ENCODE measurements at regions not wholly inside any gene's neighbourhood (a gene's known extent, or its start where the extent isn't known, plus 50 kb on each side); places are given as distances from the start of the nearest gene placed in this dataset.

- Histone ChIP-seq H3K4me2 (ENCODE audit: control insufficient read depth, extremely low read depth, insufficient read depth, low read depth, low read length) (no peak overlapping the region), H3K9me3 (ENCODE audit: control insufficient read depth, low read depth, low read length) (no peaks in the 10 kb centered on the region), H3K9me1 (ENCODE audit: control insufficient read depth, extremely low read depth, insufficient read depth, low read length) (no peaks in the 10 kb centered on the region), H3K4me3 (ENCODE audit: control insufficient read depth in 2 of 3, extremely low read depth in 1 of 3, insufficient read depth in 2 of 3, low read depth in 1 of 3, low read length in 3 of 3) (no peak overlapping the region), H3K4me1 (ENCODE audit: control insufficient read depth, extremely low read depth, insufficient read depth, low read length) (peaks cover 26% of the 10 kb centered on the region), H3K27me3 (ENCODE audit: control insufficient read depth, extremely low read depth, insufficient read depth, low read length) (no peaks in the 10 kb centered on the region), H3K27ac (ENCODE audit: control insufficient read depth, insufficient read depth, low read length) (no peak overlapping the region), H4K20me1 (ENCODE audit: control insufficient read depth, extremely low read depth, insufficient read depth, low read length) (no peaks in the 10 kb centered on the region), H3K36me3 (ENCODE audit: control insufficient read depth in 2 of 2, extremely low read depth in 1 of 2, insufficient read depth in 2 of 2, low read length in 2 of 2) (no peaks in the 10 kb centered on the region), H2AFZ (ENCODE audit: control insufficient read depth, low read length) (no peak overlapping the region), H3K9ac (ENCODE audit: control insufficient read depth, extremely low read depth, insufficient read depth, low read length) (no peak overlapping the region), H3K79me2 (ENCODE audit: control insufficient read depth, insufficient read depth, low read length) (no peaks in the 10 kb centered on the region)
- FAIRE-seq (no peak), DNase-seq (ENCODE audit: low read depth, low spot score) (no peak)
- no peak for TF ChIP-seq EZH2 (IDR thresholded peaks at IDR 0.05; ENCODE audit: low read length)
- TF ChIP-seq CTCF (optimal IDR thresholded peaks at IDR 0.05 in 1 of 3, IDR thresholded peaks at IDR 0.05 in 1 of 3, conservative IDR thresholded peaks at IDR 0.05 in 1 of 3; ENCODE audit: extremely low read depth in 1 of 3, insufficient read depth in 2 of 3, low read length in 3 of 3), result no peak
- dilution Hi-C loops (cut with MboI; ENCODE audit: extremely low pct_ligation_motif_present, low sequenced_read_pairs), result no loop called here
Observed at GRCh38 chr4:128359422-128359821, 71.8 kb upstream of the PGRMC2 start.

- Histone ChIP-seq H3K27me3 (ENCODE audit: control insufficient read depth, extremely low read depth, insufficient read depth, low read length) (no peaks in the 10 kb centered on the region), H3K36me3 (ENCODE audit: control insufficient read depth in 2 of 2, extremely low read depth in 1 of 2, insufficient read depth in 2 of 2, low read length in 2 of 2) (no peaks in the 10 kb centered on the region), H3K27ac (ENCODE audit: control insufficient read depth, insufficient read depth, low read length) (no peak overlapping the region), H3K4me2 (ENCODE audit: control insufficient read depth, extremely low read depth, insufficient read depth, low read depth, low read length) (no peak overlapping the region), H3K79me2 (ENCODE audit: control insufficient read depth, insufficient read depth, low read length) (no peaks in the 10 kb centered on the region), H2AFZ (ENCODE audit: control insufficient read depth, low read length) (no peak overlapping the region), H3K4me1 (ENCODE audit: control insufficient read depth, extremely low read depth, insufficient read depth, low read length) (peaks cover 31% of the 10 kb centered on the region), H3K9ac (ENCODE audit: control insufficient read depth, extremely low read depth, insufficient read depth, low read length) (no peak overlapping the region), H4K20me1 (ENCODE audit: control insufficient read depth, extremely low read depth, insufficient read depth, low read length) (no peaks in the 10 kb centered on the region), H3K4me3 (ENCODE audit: control insufficient read depth in 2 of 3, extremely low read depth in 1 of 3, insufficient read depth in 2 of 3, low read depth in 1 of 3, low read length in 3 of 3) (no peak overlapping the region), H3K9me3 (ENCODE audit: control insufficient read depth, low read depth, low read length) (no peaks in the 10 kb centered on the region), H3K9me1 (ENCODE audit: control insufficient read depth, extremely low read depth, insufficient read depth, low read length) (no peaks in the 10 kb centered on the region)
- dilution Hi-C loops (cut with MboI; ENCODE audit: extremely low pct_ligation_motif_present, low sequenced_read_pairs), result no loop called here
- DNase-seq (ENCODE audit: low read depth, low spot score), result no peak
- TF ChIP-seq EZH2 (IDR thresholded peaks at IDR 0.05; ENCODE audit: low read length), result no peak
- TF ChIP-seq CTCF (optimal IDR thresholded peaks at IDR 0.05 in 1 of 3, IDR thresholded peaks at IDR 0.05 in 1 of 3, conservative IDR thresholded peaks at IDR 0.05 in 1 of 3; ENCODE audit: extremely low read depth in 1 of 3, insufficient read depth in 2 of 3, low read length in 3 of 3), result no peak
- no peak for FAIRE-seq
Observed at GRCh38 chr4:128358913-128359279, 71.3 kb upstream of the PGRMC2 start.

Data from keratinocyte (primary cell).